ENCODE measurements at regions not wholly inside any gene's neighbourhood (a gene's known extent, or its start where the extent isn't known, plus 50 kb on each side); places are given as distances from the start of the nearest gene placed in this dataset.

DNA sequence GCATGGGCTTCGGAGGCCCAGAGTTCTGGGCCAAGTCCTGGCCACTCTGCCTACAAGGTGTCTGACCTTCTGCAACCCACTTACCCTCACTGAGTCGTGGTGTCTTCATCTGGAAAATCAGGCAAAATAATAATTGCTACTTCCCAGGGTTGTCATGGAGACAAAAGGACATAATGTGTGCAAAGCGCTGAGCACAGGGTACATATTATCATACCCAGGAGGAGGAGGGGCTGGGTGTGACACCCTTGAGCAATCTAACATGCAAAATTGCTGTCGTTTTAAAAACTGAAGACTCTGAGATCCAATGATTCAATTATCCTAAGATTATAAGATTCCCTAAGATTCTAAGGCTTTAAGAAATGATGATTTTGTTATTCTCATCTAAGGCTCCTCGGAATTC, 459.5 kb downstream of the PTPRU start:
- TF ChIP-seq, protein P1, sequence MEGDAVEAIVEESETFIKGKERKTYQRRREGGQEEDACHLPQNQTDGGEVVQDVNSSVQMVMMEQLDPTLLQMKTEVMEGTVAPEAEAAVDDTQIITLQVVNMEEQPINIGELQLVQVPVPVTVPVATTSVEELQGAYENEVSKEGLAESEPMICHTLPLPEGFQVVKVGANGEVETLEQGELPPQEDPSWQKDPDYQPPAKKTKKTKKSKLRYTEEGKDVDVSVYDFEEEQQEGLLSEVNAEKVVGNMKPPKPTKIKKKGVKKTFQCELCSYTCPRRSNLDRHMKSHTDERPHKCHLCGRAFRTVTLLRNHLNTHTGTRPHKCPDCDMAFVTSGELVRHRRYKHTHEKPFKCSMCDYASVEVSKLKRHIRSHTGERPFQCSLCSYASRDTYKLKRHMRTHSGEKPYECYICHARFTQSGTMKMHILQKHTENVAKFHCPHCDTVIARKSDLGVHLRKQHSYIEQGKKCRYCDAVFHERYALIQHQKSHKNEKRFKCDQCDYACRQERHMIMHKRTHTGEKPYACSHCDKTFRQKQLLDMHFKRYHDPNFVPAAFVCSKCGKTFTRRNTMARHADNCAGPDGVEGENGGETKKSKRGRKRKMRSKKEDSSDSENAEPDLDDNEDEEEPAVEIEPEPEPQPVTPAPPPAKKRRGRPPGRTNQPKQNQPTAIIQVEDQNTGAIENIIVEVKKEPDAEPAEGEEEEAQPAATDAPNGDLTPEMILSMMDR (IDR thresholded peaks at IDR 0.05) = no peak
- TF ChIP-seq EP300 (IDR thresholded peaks at IDR 0.05) (no peak), POLR2A (IDR thresholded peaks at IDR 0.05) (no peak)

Measured in ovary (tissue), 3 donors.